ENCODE measurements at regions not wholly inside any gene's neighbourhood (a gene's known extent, or its start where the extent isn't known, plus 50 kb on each side); places are given as distances from the start of the nearest gene placed in this dataset.
"Not testable (repeated sequence)": the region's sequence is repeated elsewhere in the genome, so short reads cannot be mapped to it uniquely, and the experiment has no call there.

- no peak for DNase-seq
Measured at GRCh38 chr4:167854881-167855280, 237.5 kb upstream of the ANXA10 start.

- DNase-seq = not testable (repeated sequence)
Measured at GRCh38 chr4:167858127-167858526, 234.2 kb upstream of the ANXA10 start.

GRCh38 chr4:167867191-167867590 is 225.1 kb upstream of the ANXA10 start:
- DNase-seq = no peak

- DNase-seq = no peak
Measured at GRCh38 chr4:167868163-167868562, 224.2 kb upstream of the ANXA10 start.

- no peak for DNase-seq
Measured at GRCh38 chr4:167873496-167873895, 218.8 kb upstream of the ANXA10 start.

GRCh38 chr4:167876091-167876490 is 216.2 kb upstream of the ANXA10 start:
- not testable (repeated sequence) for DNase-seq

- DNase-seq = not testable (repeated sequence)
Measured at GRCh38 chr4:167877826-167878225, 214.5 kb upstream of the ANXA10 start.

GRCh38 chr4:167883266-167883665 is 209.1 kb upstream of the ANXA10 start:
- DNase-seq = no peak

- DNase-seq = no peak
Measured at GRCh38 chr4:167885071-167885470, 207.3 kb upstream of the ANXA10 start.

GRCh38 chr4:167885872-167886271 is 206.5 kb upstream of the ANXA10 start:
- no peak for DNase-seq

GRCh38 chr4:167887726-167888125 is 204.6 kb upstream of the ANXA10 start:
- no peak for DNase-seq

- DNase-seq = no peak
Measured at GRCh38 chr4:167890226-167890625, 202.1 kb upstream of the ANXA10 start.

GRCh38 chr4:167893531-167893930 is 198.8 kb upstream of the ANXA10 start:
- no peak for DNase-seq

GRCh38 chr4:167896260-167896659 is 196.1 kb upstream of the ANXA10 start:
- DNase-seq = not testable (repeated sequence)

GRCh38 chr4:167897116-167897515 is 195.2 kb upstream of the ANXA10 start:
- DNase-seq = no peak

- no peak for DNase-seq
Measured at GRCh38 chr4:167903291-167903721, 189.0 kb upstream of the ANXA10 start.

- DNase-seq = no peak
Measured at GRCh38 chr4:167906851-167907250, 185.5 kb upstream of the ANXA10 start.

- DNase-seq = no peak
Measured at GRCh38 chr4:167908816-167909215, 183.5 kb upstream of the ANXA10 start.

GRCh38 chr4:167912535-167912934 is 179.8 kb upstream of the ANXA10 start:
- DNase-seq = not testable (repeated sequence)

GRCh38 chr4:167918077-167918476 is 174.3 kb upstream of the ANXA10 start:
- DNase-seq = no peak

- DNase-seq = no peak
Measured at GRCh38 chr4:167930166-167930565, 162.2 kb upstream of the ANXA10 start.

GRCh38 chr4:167934216-167934615 is 158.1 kb upstream of the ANXA10 start:
- DNase-seq = no peak

- DNase-seq = no peak
Measured at GRCh38 chr4:167939863-167940616, 152.3 kb upstream of the ANXA10 start.

GRCh38 chr4:167943872-167944505 is 148.3 kb upstream of the ANXA10 start:
- no peak for DNase-seq

GRCh38 chr4:167944721-167945120 is 147.6 kb upstream of the ANXA10 start:
- DNase-seq = no peak
